HG03103 (cell line): ENCODE measurements at regions not wholly inside any gene's neighbourhood (a gene's known extent, or its start where the extent isn't known, plus 50 kb on each side); places are given as distances from the start of the nearest gene placed in this dataset.

ENCODE experiments used
- ATAC-seq: cut with Tn5 transposase; IDR thresholded peaks from one replicate; pipeline ENCODE4 v1.9.1; 2021; ENCODE audit warnings: low read depth; ENCODE audit not compliant: unreplicated experiment

DNA sequence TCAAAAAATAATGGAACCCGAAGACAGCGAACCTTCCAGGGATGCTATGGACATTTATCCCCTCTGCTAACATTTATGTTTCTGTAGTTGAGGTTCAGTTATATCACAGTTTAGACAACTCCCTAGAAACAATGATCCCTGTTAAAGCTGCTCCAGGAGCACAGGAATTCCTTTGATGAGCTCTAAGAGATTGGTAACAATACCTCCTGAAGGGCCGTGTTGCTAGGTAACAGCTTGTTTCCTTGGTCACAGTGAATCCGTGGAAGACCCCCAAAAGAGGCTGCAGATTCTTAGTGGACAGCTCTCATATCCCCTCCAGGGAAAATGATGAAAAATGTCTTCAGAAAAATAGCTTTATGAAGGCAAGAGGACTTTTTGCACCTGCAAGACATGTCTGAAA lies 160.2 kb downstream of the SERPINI1 start:
- no peak for ATAC-seq

DNA sequence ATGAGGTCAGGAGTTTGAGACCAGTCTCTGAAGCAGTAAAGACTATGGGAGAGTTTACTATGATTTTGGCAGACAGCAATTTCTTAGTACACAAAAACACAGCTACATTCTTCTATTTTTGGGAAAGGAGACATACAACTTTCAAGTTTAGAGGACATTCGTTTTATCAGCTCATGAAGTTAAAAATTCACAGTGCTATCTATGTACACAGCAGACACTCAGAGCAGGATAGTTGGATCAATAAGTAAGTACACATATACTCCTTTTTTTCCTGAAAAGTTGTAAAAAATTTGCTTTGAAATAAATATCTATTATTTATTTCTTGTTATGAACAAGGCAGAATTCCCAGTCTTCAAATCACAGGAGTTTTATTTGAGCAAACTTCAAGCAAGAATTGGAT lies 159.7 kb downstream of the SERPINI1 start:
- ATAC-seq = no peak

DNA sequence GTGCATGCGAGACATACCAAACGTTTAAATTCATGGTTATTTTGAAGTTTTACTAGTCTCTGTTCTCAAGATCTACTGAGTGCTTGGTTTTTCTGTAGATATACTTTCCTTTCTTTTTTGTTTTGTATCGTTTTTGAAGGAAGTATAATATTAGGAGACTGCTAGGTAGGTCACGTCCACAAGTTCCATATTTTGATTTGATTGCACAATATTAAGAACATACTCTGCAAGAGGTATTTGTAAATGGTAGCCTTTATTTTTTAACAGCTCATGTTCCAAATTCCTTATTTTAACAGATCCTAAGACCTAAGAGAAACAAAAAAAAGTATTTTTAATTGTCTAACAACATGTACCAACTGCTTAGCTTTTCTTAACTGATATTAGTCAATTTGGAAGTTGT lies 156.7 kb downstream of the SERPINI1 start:
- ATAC-seq = no peak

DNA sequence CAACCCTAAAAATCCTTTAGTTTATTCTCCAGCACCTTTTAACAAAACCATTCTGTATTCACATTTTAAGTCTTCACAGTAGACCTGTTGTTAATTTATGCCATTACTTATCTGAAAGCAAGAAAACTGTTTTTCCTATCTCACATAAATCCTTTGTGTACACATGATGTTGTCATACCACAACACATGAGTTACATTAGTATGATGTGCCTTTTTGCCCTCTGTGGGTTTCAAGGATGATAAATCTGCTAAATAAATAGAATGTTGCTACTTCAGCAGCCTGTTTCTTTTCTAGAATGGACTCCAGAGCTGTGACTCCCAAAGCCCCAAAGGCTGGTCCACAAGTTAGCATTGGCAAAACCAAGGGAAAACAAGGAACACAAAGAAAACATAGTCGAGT lies 151.6 kb downstream of the SERPINI1 start:
- ATAC-seq = no peak

DNA sequence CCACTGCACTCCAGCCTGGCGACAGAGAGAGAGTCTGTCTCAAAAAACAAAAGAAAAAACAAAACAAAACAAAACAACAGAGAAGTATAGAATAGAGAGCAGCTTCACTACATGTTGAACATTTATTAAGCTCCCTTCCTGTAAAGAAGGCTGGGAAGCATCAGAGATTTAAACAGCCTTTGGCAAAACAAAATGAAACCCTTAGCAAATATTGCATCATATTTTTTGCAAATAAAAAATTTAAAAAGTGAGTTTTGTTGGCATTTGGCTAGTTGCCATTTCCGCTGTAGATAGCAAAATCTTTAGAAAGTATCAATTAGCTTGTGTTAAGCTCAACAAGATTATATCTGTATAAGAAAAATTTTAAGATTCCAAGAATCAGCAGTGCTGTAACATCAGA lies 151.2 kb downstream of the SERPINI1 start:
- no peak for ATAC-seq

- ATAC-seq = no peak
Measured at GRCh38 chr3:167885277-167885676, 149.8 kb downstream of the SERPINI1 start.

DNA sequence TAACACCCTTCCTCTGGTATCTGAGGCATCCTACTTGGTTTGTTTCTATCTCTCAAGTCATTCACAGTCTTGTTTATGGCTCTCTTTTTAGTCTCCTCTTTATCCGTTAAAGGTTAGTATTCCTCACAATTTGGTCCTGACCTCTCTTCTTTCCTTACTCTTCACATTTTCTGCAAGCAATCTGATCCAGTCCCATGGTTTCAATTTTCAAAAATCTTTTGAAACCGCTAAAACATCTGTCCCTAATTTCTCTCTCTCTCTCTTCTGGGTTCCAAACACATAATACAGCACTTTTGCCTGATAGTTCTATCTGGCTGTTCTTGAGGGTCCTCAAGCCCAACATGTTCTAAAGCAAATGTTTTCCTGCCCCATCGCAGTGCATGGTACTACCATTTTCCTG lies 149.0 kb downstream of the SERPINI1 start:
- no peak for ATAC-seq

- ATAC-seq = no peak
Measured at GRCh38 chr3:167883452-167883851, 147.9 kb downstream of the SERPINI1 start.

DNA sequence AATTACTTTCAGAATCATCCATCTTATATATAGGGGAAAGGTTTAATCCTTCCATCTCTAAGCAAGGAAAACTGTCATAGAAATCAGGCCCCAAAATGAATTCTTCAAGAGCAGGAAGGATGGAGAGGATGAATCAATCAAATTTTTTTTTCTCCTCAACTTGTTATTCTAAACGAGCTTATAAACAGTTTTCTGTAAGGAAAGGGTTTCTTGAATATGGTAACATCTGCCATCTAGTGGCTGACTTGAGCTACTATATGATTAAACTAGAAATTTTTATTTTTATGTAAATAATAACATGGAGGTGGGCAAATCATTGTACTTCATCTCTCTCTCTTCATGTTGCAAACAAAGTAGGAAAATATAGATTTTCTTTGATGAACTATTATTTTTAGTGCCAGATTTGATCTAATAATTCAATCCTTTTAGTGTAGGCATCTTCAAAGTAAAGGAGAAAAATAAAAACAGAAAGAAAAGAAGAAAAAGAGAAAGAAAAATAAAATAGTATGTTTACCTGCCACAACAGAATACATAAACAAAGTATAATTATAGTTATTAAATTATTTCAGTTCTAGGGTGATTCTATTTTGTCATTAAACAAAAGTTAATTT lies 146.6 kb downstream of the SERPINI1 start:
- ATAC-seq = peak; percentile 82

GRCh38 chr3:167880183-167880582 lies 144.7 kb downstream of the SERPINI1 start:
- no peak for ATAC-seq

- ATAC-seq = no peak
Measured at GRCh38 chr3:167876620-167877281, 141.2 kb downstream of the SERPINI1 start.
